SU-DHL-6 (cell line): ENCODE measurements at regions not wholly inside any gene's neighbourhood (a gene's known extent, or its start where the extent isn't known, plus 50 kb on each side); places are given as distances from the start of the nearest gene placed in this dataset.
"Not testable (repeated sequence)": the region's sequence is repeated elsewhere in the genome, so short reads cannot be mapped to it uniquely, and the experiment has no call there.

ENCODE experiments used
- CTCF ChIP-seq: fragments of 200-600 bp; sonication (generic); IDR thresholded peaks from one replicate; pipeline ENCODE4 v1.5.1; 2017; ENCODE audit warnings: antibody characterized with exemption, mild to moderate bottlenecking, low read length, moderate library complexity; ENCODE audit not compliant: insufficient read depth, poor library complexity, severe bottlenecking
- EZH2phosphoT487 ChIP-seq: fragments of 200-600 bp; sonication (generic), shearing (Covaris generic); conservative IDR thresholded peaks from 2 replicates; pipeline ENCODE4 v1.6.1; 2018; ENCODE audit warnings: mild to moderate bottlenecking, antibody characterized with exemption, low read length, moderate library complexity, mixed read lengths

DNA sequence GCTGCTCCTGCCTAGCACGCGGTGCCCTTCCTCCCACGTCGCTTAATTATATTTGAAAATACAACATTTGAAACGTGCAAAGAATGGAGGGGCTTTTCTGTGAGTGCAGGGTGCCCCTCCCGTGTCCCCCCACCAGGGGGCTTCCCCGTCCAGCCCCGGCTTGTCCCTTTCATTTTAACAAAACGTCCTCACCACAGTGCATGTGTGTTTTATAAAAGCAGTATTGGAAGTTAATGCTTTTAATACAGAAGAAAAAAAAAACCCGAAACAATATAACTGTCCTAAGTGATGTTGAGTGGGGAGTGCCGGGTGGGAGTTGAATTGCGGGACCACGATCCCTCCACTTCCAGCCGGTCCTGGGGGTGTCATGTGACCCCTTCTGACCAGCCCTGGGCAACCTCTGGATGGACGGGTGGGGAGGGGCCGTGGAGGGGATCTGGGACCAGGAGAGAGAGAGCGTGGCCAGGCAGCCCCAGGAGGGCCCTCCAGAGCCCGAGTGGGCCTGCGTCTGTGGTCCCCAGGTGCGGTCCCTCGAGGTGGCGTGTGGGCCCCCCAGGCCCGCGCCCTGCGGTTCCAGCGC lies 155.3 kb downstream of the TMEM121 start:
- not testable (repeated sequence) for TF ChIP-seq CTCF, EZH2phosphoT487
